K562 (cell line): ENCODE measurements at regions not wholly inside any gene's neighbourhood (a gene's known extent, or its start where the extent isn't known, plus 50 kb on each side); places are given as distances from the start of the nearest gene placed in this dataset.

ENCODE experiments used
- CTCF ChIP-seq, 3 experiments: IDR thresholded peaks in 2 of 3; conservative IDR thresholded peaks in 1 of 3; 2 replicates each; pipeline ENCODE4 v1.5.1; 2011 to 2012; ENCODE audit warnings: low read length in 3 of 3, mild to moderate bottlenecking in 3 of 3, control low read depth in 2 of 3, improper control_type of control experiment in 1 of 3, inconsistent platforms in 1 of 3, low read depth in 1 of 3, mixed read lengths in 1 of 3, moderate library complexity in 1 of 3; ENCODE audit not compliant: insufficient read depth in 2 of 3
- EP300 ChIP-seq: IDR thresholded peaks from 2 replicates; pipeline ENCODE4 v1.6.1; 2012; ENCODE audit warnings: low read length, improper control_type of control experiment
- FOSL1 ChIP-seq: fragments of 200-800 bp; sonication (Bioruptor generic); conservative IDR thresholded peaks from 2 replicates; pipeline ENCODE4 v1.6.1; 2016; ENCODE audit warnings: missing genetic modification characterization, missing compliant biosample characterization
- HCFC1 ChIP-seq: IDR thresholded peaks from 2 replicates; pipeline ENCODE4 v1.6.1; 2012; ENCODE audit warnings: low read depth, low read length, improper control_type of control experiment
- ILK ChIP-seq: fragments of 450-650 bp; IDR thresholded peaks from 2 replicates; pipeline ENCODE4 v1.6.1; 2016; ENCODE audit warnings: missing genetic modification characterization, low read depth, mild to moderate bottlenecking, missing compliant biosample characterization, moderate library complexity, borderline replicate concordance
- MED1 ChIP-seq: sonication (generic); formaldehyde crosslinking; IDR thresholded peaks from 2 replicates; pipeline ENCODE4 v1.8.1; 2023; ENCODE audit warnings: missing genetic modification reagents, borderline replicate concordance
- MTA3 ChIP-seq: fragments of 450-650 bp; formaldehyde crosslinking; IDR thresholded peaks from 2 replicates; pipeline ENCODE4 v1.6.1; 2017; ENCODE audit warnings: mild to moderate bottlenecking, borderline replicate concordance
- NELFE ChIP-seq: IDR thresholded peaks from 2 replicates; pipeline ENCODE4 v1.6.1; 2011; ENCODE audit warnings: mild to moderate bottlenecking; ENCODE audit not compliant: insufficient read depth, insufficient read length
- PKNOX1 ChIP-seq: fragments of 450-650 bp; IDR thresholded peaks from 2 replicates; pipeline ENCODE4 v1.6.1; 2016
- POLR2AphosphoS5 ChIP-seq: IDR thresholded peaks from 2 replicates; pipeline ENCODE4 v1.6.1; 2011; ENCODE audit warnings: mild to moderate bottlenecking, low read depth, low read length, moderate library complexity; ENCODE audit not compliant: control insufficient read depth, insufficient read depth
- RHOXF2B ChIP-seq: fragments of 250-450 bp; sonication (Bioruptor Pico); conservative IDR thresholded peaks from 2 replicates; pipeline ENCODE4 v1.5.1; 2021
- SAP30 ChIP-seq: fragments of 200-600 bp; sonication (generic); IDR thresholded peaks from 2 replicates; pipeline ENCODE4 v1.6.1; 2012; ENCODE audit warnings: borderline replicate concordance, low read depth, mild to moderate bottlenecking, moderate library complexity, low read length, control low read depth, inconsistent platforms; ENCODE audit not compliant: insufficient read depth, poor library complexity, severe bottlenecking
- SP1 ChIP-seq: sonication (generic); formaldehyde crosslinking; IDR thresholded peaks from 2 replicates; pipeline ENCODE4 v1.8.1; 2022; ENCODE audit warnings: mild to moderate bottlenecking, missing genetic modification reagents
- ZNF12 ChIP-seq: sonication (generic); formaldehyde crosslinking; IDR thresholded peaks from 2 replicates; pipeline ENCODE4 v1.4.0; 2020; ENCODE audit warnings: mild to moderate bottlenecking, missing genetic modification reagents

GRCh38 chr9:115681585-115681984 lies 472.0 kb upstream of the PAPPA start:
- TF ChIP-seq HCFC1 (no peak), SP1 (CRISPR knock-in tag) (no peak), MTA3 (no peak), SAP30 (no peak), NELFE (no peak), ZNF12 (CRISPR knock-in tag) (no peak), RHOXF2B (CRISPR knock-in tag) (no peak), MED1 (no peak), FOSL1 (no peak), ILK (no peak), CTCF (IDR thresholded peaks at IDR 0.05 in 2 of 3, conservative IDR thresholded peaks at IDR 0.05 in 1 of 3; ENCODE audit: insufficient read depth in 2 of 3, low read depth in 1 of 3, low read length in 3 of 3) (no peak), EP300 (no peak), PKNOX1 (no peak), POLR2AphosphoS5 (no peak)
